GM19468 (cell line): ENCODE measurements at regions not wholly inside any gene's neighbourhood (a gene's known extent, or its start where the extent isn't known, plus 50 kb on each side); places are given as distances from the start of the nearest gene placed in this dataset.

Experiments
- ATAC-seq: cut with Tn5 transposase; IDR thresholded peaks from one replicate; pipeline ENCODE4 v1.9.1; 2021; ENCODE audit warnings: mild to moderate bottlenecking, moderate library complexity, moderate number of reproducible peaks; ENCODE audit not compliant: unreplicated experiment; ENCODE audit errors: extremely low read depth

- ATAC-seq, result no peak
These were observed 82.7 kb downstream of the THAP12 start for GRCh38 chr11:76298255-76298654.

- no peak for ATAC-seq
These were observed 84.0 kb downstream of the THAP12 start for GRCh38 chr11:76296731-76297542.

GRCh38 chr11:76293189-76293631 is 86.9 kb upstream of the WNT11 start:
- peak; percentile 45 for ATAC-seq

GRCh38 chr11:76292583-76293188 is 86.4 kb upstream of the WNT11 start:
- ATAC-seq, result no peak

GRCh38 chr11:76291576-76292526 is 85.5 kb upstream of the WNT11 start:
- ATAC-seq, result no peak

- no peak for ATAC-seq
These were observed 82.1 kb upstream of the WNT11 start for GRCh38 chr11:76288166-76288980.

GRCh38 chr11:76287227-76287626 is 80.9 kb upstream of the WNT11 start:
- no peak for ATAC-seq

- no peak for ATAC-seq
These were observed 79.2 kb upstream of the WNT11 start for GRCh38 chr11:76285397-76286104.

- ATAC-seq, result no peak
These were observed 77.9 kb upstream of the WNT11 start for GRCh38 chr11:76284161-76284560.

GRCh38 chr11:76282811-76283595 is 76.7 kb upstream of the WNT11 start:
- no peak for ATAC-seq

- no peak for ATAC-seq
These were observed 75.9 kb upstream of the WNT11 start for GRCh38 chr11:76282172-76282571.

- ATAC-seq, result no peak
These were observed 75.2 kb upstream of the WNT11 start for GRCh38 chr11:76281558-76281906.

GRCh38 chr11:76280882-76281557 is 74.7 kb upstream of the WNT11 start:
- ATAC-seq, result no peak

GRCh38 chr11:76280151-76280881 is 74.0 kb upstream of the WNT11 start:
- no peak for ATAC-seq

- ATAC-seq, result no peak
These were observed 73.3 kb upstream of the WNT11 start for GRCh38 chr11:76279646-76280045.

GRCh38 chr11:76279038-76279437 is 72.7 kb upstream of the WNT11 start:
- ATAC-seq, result no peak

GRCh38 chr11:76278526-76278925 is 72.2 kb upstream of the WNT11 start:
- no peak for ATAC-seq
